ENCODE measurements at regions not wholly inside any gene's neighbourhood (a gene's known extent, or its start where the extent isn't known, plus 50 kb on each side); places are given as distances from the start of the nearest gene placed in this dataset.

DNA sequence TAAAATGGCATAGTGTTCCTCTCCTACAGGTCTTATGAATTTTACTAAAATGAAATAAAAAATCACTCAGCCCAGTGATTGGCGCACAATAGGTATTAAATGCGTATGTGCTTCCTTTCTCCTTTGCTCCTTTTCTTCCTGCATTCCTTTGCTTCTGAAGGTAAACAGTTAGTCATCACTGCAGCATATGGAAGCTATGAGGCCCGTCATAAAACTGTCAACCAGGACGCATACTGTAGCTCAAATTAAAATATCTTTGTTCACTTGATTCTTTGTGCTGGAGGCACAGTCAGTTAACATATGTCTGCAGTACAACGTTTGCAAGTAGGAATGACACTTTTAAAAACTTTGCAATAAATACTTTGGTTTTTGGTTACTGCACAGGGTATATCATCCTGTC, 374.7 kb downstream of the TCERG1L start:
- no peak for TF ChIP-seq POLR2AphosphoS5 (IDR thresholded peaks at IDR 0.05)
- TF ChIP-seq POLR2A (IDR thresholded peaks at IDR 0.05) = no peak
